ENCODE measurements at regions not wholly inside any gene's neighbourhood (a gene's known extent, or its start where the extent isn't known, plus 50 kb on each side); places are given as distances from the start of the nearest gene placed in this dataset.
A peak's percentile ranks its signal among the peaks of the same experiment; 100 is the strongest.

- no peak for TF ChIP-seq Cebpa-rat (IDR thresholded peaks at IDR 0.05)
- H3K27me3 ChIP-seq = no peaks in the 10 kb centered on the region
- no peak overlapping the region for H3K4me3 ChIP-seq
- H4K20me1 ChIP-seq = no peaks in the 10 kb centered on the region
- H3K9me3 ChIP-seq (replicated peaks in 1 of 11) = no peaks in the 10 kb centered on the region
- H3K4me2 ChIP-seq = peak overlapping the region in 3 of 11 experiments; percentile 27 to 65 (median 42); a peak in 6 of 22 replicates
- H3K9ac ChIP-seq = no peak overlapping the region
- peaks cover 7 to 19% (median 12%) of the 10 kb centered on the region in 10 experiments; a peak in 19 of 20 replicates for H3K4me1 ChIP-seq
- H3K27ac ChIP-seq = no peak overlapping the region
- no peaks in the 10 kb centered on the region for H3K36me3 ChIP-seq
Observed at GRCh38 chr10:79007421-79008319, 61.1 kb upstream of the ZMIZ1 start.

GRCh38 chr10:79009145-79009544 lies 59.6 kb upstream of the ZMIZ1 start:
- Histone ChIP-seq H3K4me2 (no peak overlapping the region), H3K4me1 (peaks cover 7 to 19% (median 12%) of the 10 kb centered on the region in 10 experiments; a peak in 19 of 20 replicates), H3K36me3 (no peaks in the 10 kb centered on the region), H3K27ac (no peak overlapping the region), H3K27me3 (no peaks in the 10 kb centered on the region; a peak in 1 of 22 replicates), H4K20me1 (no peaks in the 10 kb centered on the region), H3K9ac (no peak overlapping the region), H3K4me3 (no peak overlapping the region), H3K9me3 (replicated peaks in 1 of 11) (no peaks in the 10 kb centered on the region)
- TF ChIP-seq Cebpa-rat (IDR thresholded peaks at IDR 0.05) = no peak

DNA sequence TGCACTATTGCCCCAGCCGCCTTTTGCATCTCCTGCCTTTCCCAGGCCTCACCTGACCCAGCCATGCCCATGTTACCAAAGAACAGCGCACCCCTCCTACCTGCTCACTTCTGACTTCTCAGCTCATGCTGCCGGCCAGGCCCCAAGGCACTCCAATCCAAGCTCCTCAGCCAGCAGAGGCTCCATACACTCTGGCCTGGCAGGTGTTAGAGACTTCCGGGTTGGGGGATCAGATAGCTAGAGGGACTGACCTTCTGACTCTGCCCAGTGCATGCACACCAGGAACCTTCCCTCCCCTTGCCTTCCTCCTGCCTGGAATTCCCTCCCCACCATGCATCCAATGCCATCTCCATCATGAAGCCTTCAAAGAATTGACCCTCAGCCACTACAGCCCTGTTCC lies 56.2 kb upstream of the ZMIZ1 start:
- H3K9ac ChIP-seq = no peak overlapping the region
- no peaks in the 10 kb centered on the region for H4K20me1 ChIP-seq
- H3K27me3 ChIP-seq = no peaks in the 10 kb centered on the region; a peak in 1 of 22 replicates
- H3K4me2 ChIP-seq = no peak overlapping the region
- peaks cover 0 to 3% (median 0%) of the 10 kb centered on the region in 11 experiments; a peak in 8 of 22 replicates for H3K9me3 ChIP-seq (replicated peaks in 1 of 11)
- H3K4me1 ChIP-seq = peaks cover 4 to 17% (median 11%) of the 10 kb centered on the region in 10 experiments; a peak in 19 of 20 replicates
- no peaks in the 10 kb centered on the region for H3K36me3 ChIP-seq
- TF ChIP-seq Cebpa-rat (IDR thresholded peaks at IDR 0.05) = no peak
- H3K4me3 ChIP-seq = no peak overlapping the region
- no peak overlapping the region for H3K27ac ChIP-seq

DNA sequence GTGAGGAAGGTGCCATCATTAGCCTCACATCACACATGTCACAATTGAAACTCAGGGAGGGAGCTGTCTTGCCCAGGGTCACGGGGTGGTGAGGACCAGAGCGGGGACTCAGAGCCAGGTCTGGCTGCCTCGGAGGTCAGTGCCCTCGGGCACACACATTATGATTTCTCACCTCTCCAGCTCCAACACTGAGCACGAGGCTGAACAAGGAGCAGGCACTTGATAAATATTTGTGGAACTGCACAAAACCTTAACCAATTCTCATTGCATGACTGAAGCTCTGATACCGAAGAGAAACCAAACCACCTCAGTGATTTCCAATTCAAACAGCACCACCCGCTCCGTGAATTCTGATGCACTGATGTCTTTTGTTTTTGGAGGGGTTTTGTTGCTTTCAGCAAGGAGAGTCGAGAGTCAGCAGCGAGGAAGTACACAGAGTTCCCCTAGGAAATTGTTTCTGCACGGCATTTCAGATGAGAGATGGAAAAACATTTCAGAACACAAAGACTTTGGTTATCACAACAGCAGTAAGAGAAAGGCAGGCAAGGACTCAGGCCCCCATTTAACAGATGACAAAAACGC lies 55.3 kb upstream of the ZMIZ1 start:
- no peak for TF ChIP-seq Cebpa-rat (IDR thresholded peaks at IDR 0.05)
- H3K9me3 ChIP-seq (replicated peaks in 1 of 11) = peaks cover 0 to 11% (median 7%) of the 10 kb centered on the region in 11 experiments; a peak in 11 of 22 replicates
- no peak overlapping the region for H3K4me3 ChIP-seq
- no peak overlapping the region for H3K4me2 ChIP-seq
- H3K4me1 ChIP-seq = peaks cover 0 to 15% (median 11%) of the 10 kb centered on the region in 10 experiments; a peak in 13 of 20 replicates
- H3K27ac ChIP-seq = no peak overlapping the region
- no peaks in the 10 kb centered on the region; a peak in 1 of 22 replicates for H3K27me3 ChIP-seq
- no peaks in the 10 kb centered on the region for H3K36me3 ChIP-seq
- no peaks in the 10 kb centered on the region for H4K20me1 ChIP-seq
- no peak overlapping the region for H3K9ac ChIP-seq

DNA sequence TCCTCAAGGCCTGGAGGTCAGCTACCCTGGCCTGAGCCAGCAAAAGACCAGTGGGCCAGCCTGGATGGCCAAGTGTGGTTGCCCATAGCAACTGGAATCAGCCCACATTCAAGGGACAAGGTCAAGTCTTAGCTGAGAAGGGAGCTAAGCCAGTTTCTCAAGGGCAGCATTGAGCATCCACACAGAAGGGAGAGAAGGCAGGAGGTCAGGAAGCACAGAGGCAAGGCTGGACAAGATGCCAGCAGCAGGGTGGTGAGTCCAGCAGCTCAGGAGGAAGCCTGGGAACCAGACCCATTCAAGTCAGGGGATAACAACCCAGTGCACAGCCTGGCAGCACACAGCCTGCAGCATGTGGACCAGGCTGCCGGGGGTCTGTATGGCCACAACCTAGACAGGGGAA lies 54.0 kb upstream of the ZMIZ1 start:
- H3K4me1 ChIP-seq = peaks cover 0 to 15% (median 11%) of the 10 kb centered on the region in 10 experiments; a peak in 13 of 20 replicates
- H4K20me1 ChIP-seq = no peaks in the 10 kb centered on the region
- H3K4me3 ChIP-seq = no peak overlapping the region
- H3K36me3 ChIP-seq = no peaks in the 10 kb centered on the region
- H3K4me2 ChIP-seq = no peak overlapping the region
- no peak overlapping the region for H3K9ac ChIP-seq
- H3K9me3 ChIP-seq (replicated peaks in 1 of 11) = peaks cover 0 to 11% (median 7%) of the 10 kb centered on the region in 11 experiments; a peak in 11 of 22 replicates
- H3K27me3 ChIP-seq = no peaks in the 10 kb centered on the region; a peak in 1 of 22 replicates
- no peak overlapping the region for H3K27ac ChIP-seq
- TF ChIP-seq Cebpa-rat (IDR thresholded peaks at IDR 0.05) = no peak

- Histone ChIP-seq H3K4me2 (no peak overlapping the region), H3K27me3 (no peaks in the 10 kb centered on the region; a peak in 1 of 22 replicates), H3K9me3 (replicated peaks in 1 of 11) (peaks cover 0 to 11% (median 7%) of the 10 kb centered on the region in 11 experiments; a peak in 11 of 22 replicates), H3K9ac (no peak overlapping the region), H3K4me3 (no peak overlapping the region), H3K36me3 (no peaks in the 10 kb centered on the region), H4K20me1 (no peaks in the 10 kb centered on the region; a peak in 1 of 22 replicates), H3K27ac (no peak overlapping the region), H3K4me1 (peaks cover 0 to 1% (median under 1%) of the 10 kb centered on the region in 10 experiments; a peak in 4 of 20 replicates)
- TF ChIP-seq Cebpa-rat (IDR thresholded peaks at IDR 0.05) = no peak
Observed at GRCh38 chr10:79017882-79018520, 50.8 kb upstream of the ZMIZ1 start.

- no peak for TF ChIP-seq Cebpa-rat (IDR thresholded peaks at IDR 0.05)
- Histone ChIP-seq H3K36me3 (no peaks in the 10 kb centered on the region), H3K4me2 (no peak overlapping the region), H3K9ac (no peak overlapping the region), H3K4me1 (peaks cover 0 to 7% (median 6%) of the 10 kb centered on the region in 10 experiments; a peak in 15 of 20 replicates), H3K9me3 (replicated peaks in 1 of 11) (peaks cover 0 to 11% (median 7%) of the 10 kb centered on the region in 11 experiments; a peak in 11 of 22 replicates), H3K27me3 (no peaks in the 10 kb centered on the region), H3K4me3 (no peak overlapping the region), H3K27ac (no peak overlapping the region), H4K20me1 (no peaks in the 10 kb centered on the region; a peak in 1 of 22 replicates)
Observed at GRCh38 chr10:79018521-79019011, 50.2 kb upstream of the ZMIZ1 start.

Measured in BLaER1 treated with 17β-estradiol and CSF1 and Interleukin-3, amounts not matched to agents 10 nM and 100 nM (cell line).